Germinal center (tissue), 1 donor: ENCODE measurements at regions not wholly inside any gene's neighbourhood (a gene's known extent, or its start where the extent isn't known, plus 50 kb on each side); places are given as distances from the start of the nearest gene placed in this dataset.

Source experiments
- DNase-seq: peaks from one replicate; pipeline ENCODE4 v3.0.0; 2012; ENCODE audit warnings: mixed read lengths, low spot score

- DNase-seq = no peak
These were observed 349.0 kb downstream of the TBC1D4 start for GRCh38 chr13:75132701-75133695.

DNA sequence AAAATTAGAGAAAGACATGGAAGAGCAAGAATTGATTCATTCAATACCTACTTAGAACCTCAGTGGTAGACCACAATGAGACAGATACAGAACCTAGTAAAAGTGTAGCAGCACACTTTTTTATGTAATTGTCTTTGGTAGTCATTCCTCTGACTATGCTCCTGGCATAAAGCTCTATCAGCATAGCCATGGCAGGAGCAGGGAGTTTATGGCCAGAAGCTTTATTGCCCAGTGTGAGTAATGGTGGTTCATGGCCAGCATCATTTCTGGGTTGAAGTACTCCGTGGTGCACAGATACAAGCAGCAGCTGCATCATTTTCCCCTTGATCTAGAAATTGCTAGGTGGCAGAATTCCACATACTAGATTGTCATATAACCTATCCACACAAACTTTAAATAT is 352.6 kb downstream of the TBC1D4 start:
- no peak for DNase-seq

DNA sequence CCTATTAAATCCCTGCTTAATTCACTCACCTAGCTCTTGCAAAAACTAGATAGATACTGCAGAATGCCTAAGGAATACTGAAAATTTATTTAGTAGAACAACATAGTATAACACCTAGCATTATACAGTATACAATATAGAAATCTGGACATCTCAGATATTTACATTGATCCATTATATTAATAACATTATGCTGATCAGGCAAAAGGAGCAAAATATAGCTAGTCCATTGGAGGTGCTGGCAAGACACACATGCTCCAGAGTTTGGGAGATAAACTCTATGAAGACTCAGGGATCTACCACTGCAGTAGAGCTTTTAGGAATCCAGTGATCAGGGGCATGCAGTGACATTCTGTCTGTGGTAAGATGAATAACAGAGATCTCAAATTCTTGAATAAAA is 357.6 kb downstream of the TBC1D4 start:
- no peak for DNase-seq

- DNase-seq = no peak
These were observed 358.5 kb downstream of the TBC1D4 start for GRCh38 chr13:75123428-75123827.

DNA sequence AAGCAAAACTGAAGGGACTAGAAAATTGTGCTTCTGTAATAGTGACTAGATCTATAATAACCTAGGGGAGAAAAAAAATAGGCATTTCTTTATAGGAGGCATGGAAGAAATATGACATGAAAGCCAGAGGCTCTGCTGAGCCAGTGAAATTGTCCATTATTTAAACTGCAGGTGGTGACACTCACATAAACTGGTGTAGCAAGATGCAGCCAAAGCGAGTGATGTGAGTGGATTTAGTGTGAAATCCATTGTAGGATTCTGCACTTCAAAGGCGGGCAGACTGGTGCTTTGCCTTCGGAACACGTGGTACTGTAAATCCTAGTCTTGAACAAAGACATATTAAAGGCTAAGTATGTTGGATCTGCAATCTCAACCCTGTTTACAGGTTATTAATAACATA is 361.9 kb downstream of the TBC1D4 start:
- no peak for DNase-seq

GRCh38 chr13:75115171-75115570 is 366.8 kb downstream of the TBC1D4 start:
- no peak for DNase-seq

DNA sequence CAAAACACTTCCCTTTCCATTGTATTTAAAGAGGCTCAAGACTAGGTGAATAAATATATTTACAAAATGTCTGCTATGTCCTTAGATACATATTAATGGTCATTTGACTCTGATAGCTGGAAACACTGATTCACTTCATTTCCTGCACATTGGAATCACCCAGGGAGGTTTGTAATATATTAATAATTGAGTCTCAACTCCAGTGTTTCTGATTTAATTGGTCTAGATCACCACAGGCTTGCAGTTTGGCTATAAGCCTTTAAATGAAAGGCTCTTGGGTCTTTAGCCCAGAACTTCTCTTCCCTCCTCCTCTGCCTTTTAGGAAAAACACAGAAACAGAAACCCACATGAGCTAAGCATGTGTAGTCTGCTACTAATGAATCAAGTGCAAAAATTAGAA is 378.0 kb downstream of the TBC1D4 start:
- no peak for DNase-seq

GRCh38 chr13:75102001-75102716 is 379.8 kb downstream of the TBC1D4 start:
- no peak for DNase-seq

DNA sequence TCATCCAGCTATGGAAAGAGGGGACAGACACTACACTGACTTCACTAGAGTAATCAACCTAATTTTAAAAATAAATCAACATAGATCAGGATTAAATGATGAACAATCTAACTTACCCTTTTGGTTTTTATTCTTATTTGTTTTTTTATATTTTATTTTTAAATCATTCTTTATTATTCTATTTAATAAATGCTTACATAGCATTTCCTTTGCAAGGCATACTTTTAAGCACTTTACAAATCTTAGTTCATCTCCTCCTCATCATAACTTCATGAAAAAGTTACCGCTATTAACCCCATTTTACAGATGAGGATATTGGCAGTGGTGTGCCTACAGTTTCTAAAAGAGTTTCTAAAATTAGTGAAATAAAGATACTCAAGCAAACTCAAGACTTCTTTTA is 380.6 kb downstream of the TBC1D4 start:
- no peak for DNase-seq

DNA sequence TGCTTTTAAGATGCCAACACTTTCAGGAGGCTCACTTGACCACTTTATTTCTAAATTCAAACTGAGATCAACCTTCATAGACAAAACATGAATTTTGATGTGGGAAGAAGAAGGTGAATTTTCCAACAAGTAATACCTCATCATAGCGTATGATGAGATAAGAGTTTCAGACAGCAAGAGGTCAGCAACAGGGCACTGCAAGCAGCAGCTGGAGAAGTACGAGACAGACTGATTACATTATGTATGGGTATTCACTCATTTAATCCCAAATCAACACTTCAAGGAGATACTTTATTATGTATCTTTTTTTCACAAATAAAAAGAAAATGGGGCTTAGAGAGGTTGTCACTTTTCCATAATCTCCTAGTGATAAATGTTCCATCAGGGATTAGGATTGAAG is 389.8 kb downstream of the TBC1D4 start:
- DNase-seq = no peak

GRCh38 chr13:75091718-75092117 is 390.3 kb downstream of the TBC1D4 start:
- DNase-seq = no peak

DNA sequence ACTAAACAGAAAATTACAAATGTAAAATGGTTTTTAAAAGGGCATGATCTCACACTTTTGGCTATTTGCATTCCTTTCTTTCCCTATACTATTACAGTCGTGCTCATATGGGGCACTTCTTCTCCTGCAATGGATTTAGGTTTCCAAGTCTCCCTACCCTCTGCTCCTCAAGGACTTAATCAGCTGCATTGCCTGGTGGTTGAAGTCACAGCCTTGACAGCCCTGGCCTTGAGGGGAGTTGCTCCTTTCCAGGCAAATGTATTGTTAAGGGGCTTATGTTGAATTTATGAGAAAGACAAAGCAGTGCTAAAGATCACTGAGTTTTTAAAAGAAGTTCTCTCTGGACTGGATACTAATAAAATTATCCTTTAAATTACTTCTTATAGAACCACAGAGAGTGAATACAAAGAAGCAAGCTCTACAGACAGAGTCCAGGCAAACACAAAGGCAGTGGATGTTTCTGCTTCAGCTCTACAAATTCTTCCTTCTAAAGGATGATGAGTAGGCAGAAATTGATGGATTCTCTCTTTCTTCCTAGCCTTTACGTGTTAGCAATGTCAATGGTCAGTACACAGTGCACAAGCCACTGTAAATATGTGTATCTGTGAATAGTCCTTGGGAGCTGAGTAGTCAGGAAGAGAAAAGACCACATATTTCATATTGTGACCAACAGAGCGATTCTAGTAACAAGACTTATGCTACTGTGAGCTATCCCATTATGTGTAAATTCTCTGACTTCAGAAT is 390.9 kb downstream of the TBC1D4 start:
- DNase-seq = no peak

DNA sequence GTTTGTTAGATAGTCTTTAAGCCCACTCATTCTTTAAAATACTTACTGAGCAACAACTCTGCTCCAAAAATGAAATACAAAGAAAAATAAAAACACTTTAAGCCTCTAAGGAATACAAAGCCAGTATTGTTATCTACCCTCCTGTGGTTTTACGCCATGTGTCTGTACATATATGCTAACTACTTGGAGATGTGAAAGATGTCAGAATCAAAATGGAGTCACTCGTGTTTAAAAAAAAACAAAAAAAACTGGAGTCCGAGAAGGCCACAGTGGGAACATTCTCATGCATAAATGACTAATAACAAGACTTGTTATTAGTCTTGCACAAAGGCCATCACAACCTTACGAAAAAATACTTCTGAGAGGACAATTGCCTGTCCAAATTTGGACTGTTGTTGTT is 393.1 kb downstream of the TBC1D4 start:
- no peak for DNase-seq

DNA sequence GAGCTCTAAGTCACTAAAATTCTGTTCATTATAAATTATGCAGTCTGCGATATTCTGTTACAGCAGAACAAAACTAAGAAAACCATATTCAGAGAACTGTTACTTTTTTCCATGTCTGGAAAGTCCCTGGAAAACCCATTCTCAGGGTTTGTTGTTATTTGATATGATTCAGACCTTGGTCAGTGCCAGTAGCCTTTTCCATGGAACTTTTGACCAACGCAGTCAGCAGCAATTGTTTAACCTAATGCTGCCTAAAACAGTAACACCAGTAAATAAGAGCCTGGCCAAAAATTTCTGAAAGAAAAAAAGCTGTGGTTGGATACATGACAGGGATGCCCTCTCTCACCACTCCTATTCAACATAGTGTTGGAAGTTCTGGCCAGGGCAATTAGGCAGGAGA is 402.7 kb downstream of the TBC1D4 start:
- no peak for DNase-seq

DNA sequence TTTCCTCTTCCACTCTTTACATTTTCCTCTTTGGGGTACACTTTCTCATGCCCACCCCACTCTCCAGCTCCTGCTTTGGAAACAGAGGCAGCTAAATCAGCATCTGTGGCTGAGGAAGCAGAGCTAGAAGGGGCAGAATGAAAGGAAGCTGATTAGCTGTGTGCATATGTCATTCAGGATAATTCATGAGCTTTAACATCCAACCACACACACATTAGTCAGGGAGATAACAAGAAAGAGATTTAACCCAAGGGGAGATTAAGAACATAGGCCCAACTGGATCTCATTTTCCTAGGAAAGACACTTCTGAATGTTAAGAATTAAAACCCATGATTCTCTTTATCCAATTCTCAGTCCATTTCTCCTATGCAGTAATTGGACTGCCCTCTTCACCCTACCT is 405.5 kb downstream of the TBC1D4 start:
- DNase-seq = no peak

- DNase-seq = no peak
These were observed 408.2 kb downstream of the TBC1D4 start for GRCh38 chr13:75073786-75074185.

- no peak for DNase-seq
These were observed 409.1 kb downstream of the TBC1D4 start for GRCh38 chr13:75072891-75073290.

- DNase-seq = no peak
These were observed 409.6 kb downstream of the TBC1D4 start for GRCh38 chr13:75072368-75072767.

- no peak for DNase-seq
These were observed 410.2 kb downstream of the TBC1D4 start for GRCh38 chr13:75071796-75072195.

GRCh38 chr13:75071395-75071794 is 410.6 kb downstream of the TBC1D4 start:
- DNase-seq = no peak

DNA sequence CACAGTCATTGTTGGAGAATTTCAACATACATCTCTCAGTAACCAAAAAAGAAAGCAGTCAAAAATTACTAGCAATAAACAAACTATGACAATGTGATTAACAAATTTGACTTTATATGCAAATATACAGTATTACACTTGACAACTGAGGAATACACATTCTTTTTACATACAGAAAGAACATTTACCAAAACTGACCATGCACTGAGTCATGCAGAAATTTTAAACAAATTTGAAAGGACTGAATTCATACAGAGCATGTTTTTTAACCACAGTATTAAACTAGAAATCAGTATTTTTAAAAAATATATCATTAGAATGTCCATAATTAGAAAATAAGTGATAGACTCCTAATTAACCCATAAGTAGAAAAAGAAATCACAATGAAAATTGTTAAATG is 420.1 kb downstream of the TBC1D4 start:
- DNase-seq = no peak

- DNase-seq = no peak
These were observed 426.7 kb downstream of the TBC1D4 start for GRCh38 chr13:75055296-75055695.

DNA sequence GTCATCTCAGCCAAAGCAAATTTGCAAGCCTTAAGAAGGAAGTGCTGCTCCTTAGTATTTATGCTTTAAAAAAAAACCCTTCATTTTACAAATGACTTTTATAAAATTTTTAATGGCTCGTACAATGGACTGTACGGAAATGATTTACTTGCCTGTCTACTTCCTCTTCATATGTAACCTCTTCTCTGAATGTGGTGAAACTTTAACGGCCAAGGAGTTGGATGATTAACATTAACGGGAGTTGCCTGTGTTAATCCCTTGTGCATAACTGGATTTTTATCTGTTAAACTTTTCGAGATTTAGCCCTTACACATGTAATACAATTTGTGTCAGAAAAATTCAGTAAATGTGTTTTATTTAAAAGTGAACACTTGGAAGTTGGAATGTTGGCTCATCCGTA is 429.4 kb downstream of the TBC1D4 start:
- no peak for DNase-seq
